ENCODE measurements at regions not wholly inside any gene's neighbourhood (a gene's known extent, or its start where the extent isn't known, plus 50 kb on each side); places are given as distances from the start of the nearest gene placed in this dataset.

- TF ChIP-seq NBN (IDR thresholded peaks at IDR 0.05; ENCODE audit: low read depth): no peak
- TF ChIP-seq JUNB (CRISPR knock-in tag; conservative IDR thresholded peaks at IDR 0.05): no peak
- TF ChIP-seq, protein P1, sequence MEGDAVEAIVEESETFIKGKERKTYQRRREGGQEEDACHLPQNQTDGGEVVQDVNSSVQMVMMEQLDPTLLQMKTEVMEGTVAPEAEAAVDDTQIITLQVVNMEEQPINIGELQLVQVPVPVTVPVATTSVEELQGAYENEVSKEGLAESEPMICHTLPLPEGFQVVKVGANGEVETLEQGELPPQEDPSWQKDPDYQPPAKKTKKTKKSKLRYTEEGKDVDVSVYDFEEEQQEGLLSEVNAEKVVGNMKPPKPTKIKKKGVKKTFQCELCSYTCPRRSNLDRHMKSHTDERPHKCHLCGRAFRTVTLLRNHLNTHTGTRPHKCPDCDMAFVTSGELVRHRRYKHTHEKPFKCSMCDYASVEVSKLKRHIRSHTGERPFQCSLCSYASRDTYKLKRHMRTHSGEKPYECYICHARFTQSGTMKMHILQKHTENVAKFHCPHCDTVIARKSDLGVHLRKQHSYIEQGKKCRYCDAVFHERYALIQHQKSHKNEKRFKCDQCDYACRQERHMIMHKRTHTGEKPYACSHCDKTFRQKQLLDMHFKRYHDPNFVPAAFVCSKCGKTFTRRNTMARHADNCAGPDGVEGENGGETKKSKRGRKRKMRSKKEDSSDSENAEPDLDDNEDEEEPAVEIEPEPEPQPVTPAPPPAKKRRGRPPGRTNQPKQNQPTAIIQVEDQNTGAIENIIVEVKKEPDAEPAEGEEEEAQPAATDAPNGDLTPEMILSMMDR (IDR thresholded peaks at IDR 0.05 in 2 of 3, conservative IDR thresholded peaks at IDR 0.05 in 1 of 3; ENCODE audit: insufficient read depth in 2 of 3, low read depth in 1 of 3, low read length in 3 of 3): no peak
- no peak for TF ChIP-seq ZKSCAN8 (CRISPR knock-in tag; IDR thresholded peaks at IDR 0.05)
- no peak for TF ChIP-seq GATA2 (CRISPR knock-in tag; IDR thresholded peaks at IDR 0.05)
- 0 out of 2 replicates have a peak, but pooled peaks have one; percentile 17 for TF ChIP-seq CEBPB (tag; IDR thresholded peaks at IDR 0.05)
- TF ChIP-seq, protein P2, sequence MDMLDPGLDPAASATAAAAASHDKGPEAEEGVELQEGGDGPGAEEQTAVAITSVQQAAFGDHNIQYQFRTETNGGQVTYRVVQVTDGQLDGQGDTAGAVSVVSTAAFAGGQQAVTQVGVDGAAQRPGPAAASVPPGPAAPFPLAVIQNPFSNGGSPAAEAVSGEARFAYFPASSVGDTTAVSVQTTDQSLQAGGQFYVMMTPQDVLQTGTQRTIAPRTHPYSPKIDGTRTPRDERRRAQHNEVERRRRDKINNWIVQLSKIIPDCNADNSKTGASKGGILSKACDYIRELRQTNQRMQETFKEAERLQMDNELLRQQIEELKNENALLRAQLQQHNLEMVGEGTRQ (CRISPR knock-in tag; IDR thresholded peaks at IDR 0.05): no peak
- no peak for TF ChIP-seq POLR2A (conservative IDR thresholded peaks at IDR 0.05)
- TF ChIP-seq SMARCA5 (IDR thresholded peaks at IDR 0.05): no peak
- TF ChIP-seq ZBTB34 (CRISPR knock-in tag; IDR thresholded peaks at IDR 0.05): no peak
- TF ChIP-seq PHTF2 (CRISPR knock-in tag; IDR thresholded peaks at IDR 0.05): no peak
- TF ChIP-seq, protein P3, sequence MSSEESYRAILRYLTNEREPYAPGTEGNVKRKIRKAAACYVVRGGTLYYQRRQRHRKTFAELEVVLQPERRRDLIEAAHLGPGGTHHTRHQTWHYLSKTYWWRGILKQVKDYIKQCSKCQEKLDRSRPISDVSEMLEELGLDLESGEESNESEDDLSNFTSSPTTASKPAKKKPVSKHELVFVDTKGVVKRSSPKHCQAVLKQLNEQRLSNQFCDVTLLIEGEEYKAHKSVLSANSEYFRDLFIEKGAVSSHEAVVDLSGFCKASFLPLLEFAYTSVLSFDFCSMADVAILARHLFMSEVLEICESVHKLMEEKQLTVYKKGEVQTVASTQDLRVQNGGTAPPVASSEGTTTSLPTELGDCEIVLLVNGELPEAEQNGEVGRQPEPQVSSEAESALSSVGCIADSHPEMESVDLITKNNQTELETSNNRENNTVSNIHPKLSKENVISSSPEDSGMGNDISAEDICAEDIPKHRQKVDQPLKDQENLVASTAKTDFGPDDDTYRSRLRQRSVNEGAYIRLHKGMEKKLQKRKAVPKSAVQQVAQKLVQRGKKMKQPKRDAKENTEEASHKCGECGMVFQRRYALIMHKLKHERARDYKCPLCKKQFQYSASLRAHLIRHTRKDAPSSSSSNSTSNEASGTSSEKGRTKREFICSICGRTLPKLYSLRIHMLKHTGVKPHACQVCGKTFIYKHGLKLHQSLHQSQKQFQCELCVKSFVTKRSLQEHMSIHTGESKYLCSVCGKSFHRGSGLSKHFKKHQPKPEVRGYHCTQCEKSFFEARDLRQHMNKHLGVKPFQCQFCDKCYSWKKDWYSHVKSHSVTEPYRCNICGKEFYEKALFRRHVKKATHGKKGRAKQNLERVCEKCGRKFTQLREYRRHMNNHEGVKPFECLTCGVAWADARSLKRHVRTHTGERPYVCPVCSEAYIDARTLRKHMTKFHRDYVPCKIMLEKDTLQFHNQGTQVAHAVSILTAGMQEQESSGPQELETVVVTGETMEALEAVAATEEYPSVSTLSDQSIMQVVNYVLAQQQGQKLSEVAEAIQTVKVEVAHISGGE (CRISPR knock-in tag; IDR thresholded peaks at IDR 0.05): no peak
- no peak for TF ChIP-seq CHCHD3 (CRISPR knock-in tag; IDR thresholded peaks at IDR 0.05)
- TF ChIP-seq POLR2AphosphoS5 (IDR thresholded peaks at IDR 0.05; ENCODE audit: control insufficient read depth, insufficient read depth, low read depth, low read length): 0 out of 2 replicates have a peak, but pooled peaks have one; percentile 22
These were observed 99.6 kb upstream of the MGAT5 start for GRCh38 chr2:134154246-134154645.
